AG04449 (cell line): ENCODE measurements at regions not wholly inside any gene's neighbourhood (a gene's known extent, or its start where the extent isn't known, plus 50 kb on each side); places are given as distances from the start of the nearest gene placed in this dataset.

ENCODE experiments used
- CTCF ChIA-PET: fragments of 350-600 bp; formaldehyde crosslinking; extraction: SDS; loops from one replicate; lab custom pipeline; 2021; ENCODE audit warnings: antibody characterized with exemption; lab: Yijun Ruan, JAX
- POLR2A ChIA-PET: fragments of 400-600, 350-600 bp; formaldehyde crosslinking; extraction: SDS; loops from one replicate; lab custom pipeline; 2020; ENCODE audit warnings: antibody characterized with exemption, inconsistent platforms; lab: Yijun Ruan, JAX
- DNase-seq: peaks from one replicate; pipeline ENCODE4 v3.0.0-alpha.2; 2010; ENCODE audit warnings: low read depth, low spot score
- H3K4me3 ChIP-seq: 2 replicates; pipeline ENCODE4 v1.5.1; 2011; ENCODE audit warnings: low read depth, mild to moderate bottlenecking, control low read depth, low read length
- TF ChIP-seq, protein P1 (sequence below): IDR thresholded peaks from one replicate; pipeline ENCODE4 v1.5.1; 2011; ENCODE audit warnings: mild to moderate bottlenecking, moderate library complexity, low read length, control low read depth, inconsistent platforms; ENCODE audit not compliant: insufficient read depth; ENCODE audit errors: missing control alignments

DNA sequence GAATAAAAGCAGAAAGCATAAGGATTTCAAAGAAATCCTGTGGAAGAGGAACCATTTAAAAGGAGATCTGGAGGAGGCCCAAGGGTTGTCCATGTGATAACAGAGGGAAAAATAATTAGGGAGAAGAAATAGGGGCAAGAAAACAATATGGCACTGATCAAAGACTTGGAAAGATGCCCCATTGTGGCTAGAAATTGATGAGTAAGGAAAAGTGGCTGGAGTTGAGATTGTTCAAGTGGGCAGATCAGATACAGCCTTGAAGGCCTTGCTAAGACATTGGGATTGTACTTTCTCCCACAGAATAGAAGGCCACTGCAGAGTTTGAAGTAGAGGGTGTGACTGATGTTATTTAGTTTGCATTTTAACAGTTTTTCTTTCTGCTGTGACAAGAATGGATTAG lies 213.3 kb downstream of the CBLN4 start:
- ChIA-PET CTCF (no interaction called here), POLR2A (no interaction called here)
- TF ChIP-seq, protein P1, sequence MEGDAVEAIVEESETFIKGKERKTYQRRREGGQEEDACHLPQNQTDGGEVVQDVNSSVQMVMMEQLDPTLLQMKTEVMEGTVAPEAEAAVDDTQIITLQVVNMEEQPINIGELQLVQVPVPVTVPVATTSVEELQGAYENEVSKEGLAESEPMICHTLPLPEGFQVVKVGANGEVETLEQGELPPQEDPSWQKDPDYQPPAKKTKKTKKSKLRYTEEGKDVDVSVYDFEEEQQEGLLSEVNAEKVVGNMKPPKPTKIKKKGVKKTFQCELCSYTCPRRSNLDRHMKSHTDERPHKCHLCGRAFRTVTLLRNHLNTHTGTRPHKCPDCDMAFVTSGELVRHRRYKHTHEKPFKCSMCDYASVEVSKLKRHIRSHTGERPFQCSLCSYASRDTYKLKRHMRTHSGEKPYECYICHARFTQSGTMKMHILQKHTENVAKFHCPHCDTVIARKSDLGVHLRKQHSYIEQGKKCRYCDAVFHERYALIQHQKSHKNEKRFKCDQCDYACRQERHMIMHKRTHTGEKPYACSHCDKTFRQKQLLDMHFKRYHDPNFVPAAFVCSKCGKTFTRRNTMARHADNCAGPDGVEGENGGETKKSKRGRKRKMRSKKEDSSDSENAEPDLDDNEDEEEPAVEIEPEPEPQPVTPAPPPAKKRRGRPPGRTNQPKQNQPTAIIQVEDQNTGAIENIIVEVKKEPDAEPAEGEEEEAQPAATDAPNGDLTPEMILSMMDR, result no peak
- no peak overlapping the region for H3K4me3 ChIP-seq
- no peak for DNase-seq

DNA sequence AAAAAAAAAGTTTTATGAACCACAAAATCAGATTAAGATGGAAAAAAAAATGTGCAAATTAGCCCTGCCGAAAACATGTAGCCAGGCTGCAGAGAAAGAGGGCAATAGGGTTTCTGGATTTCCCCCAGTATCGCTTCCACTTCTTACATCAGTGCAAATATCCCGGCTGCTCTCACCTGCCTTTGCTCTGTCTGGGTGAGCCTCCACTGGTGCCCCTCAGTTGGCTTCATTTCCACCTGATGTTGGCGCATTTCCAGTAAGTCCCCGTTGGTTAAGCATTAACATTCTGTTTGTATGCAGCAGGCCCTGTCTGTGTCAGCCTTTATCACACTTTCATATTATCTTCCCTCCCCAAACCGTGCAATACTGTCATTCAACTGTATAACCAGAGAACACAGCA lies 215.1 kb downstream of the CBLN4 start:
- no peak overlapping the region for H3K4me3 ChIP-seq
- ChIA-PET CTCF (no interaction called here), POLR2A (no interaction called here)
- TF ChIP-seq, protein P1, result no peak
- DNase-seq, result no peak

DNA sequence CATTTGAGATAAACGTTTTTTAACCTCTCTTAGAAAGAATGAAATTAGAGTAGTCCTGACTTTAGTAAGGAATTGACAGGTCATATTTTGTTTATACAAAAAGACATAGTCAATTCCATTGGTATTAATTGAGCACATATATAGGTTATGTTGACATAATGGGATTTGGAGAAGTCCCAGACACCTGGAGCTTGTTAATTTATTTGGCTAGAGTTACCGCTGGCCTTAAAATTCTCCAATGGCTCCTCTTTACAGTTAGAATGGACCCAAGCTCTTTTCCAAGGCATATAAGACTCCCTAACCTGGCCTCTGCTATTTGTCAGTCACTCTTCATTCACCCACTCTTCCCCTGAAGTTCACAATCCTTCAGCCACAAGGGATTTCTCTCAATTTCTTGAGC lies 221.3 kb downstream of the CBLN4 start:
- POLR2A ChIA-PET, result no interaction called here
- TF ChIP-seq, protein P1, result no peak
- CTCF ChIA-PET, result no interaction called here
- no peak overlapping the region for H3K4me3 ChIP-seq
- no peak for DNase-seq

DNA sequence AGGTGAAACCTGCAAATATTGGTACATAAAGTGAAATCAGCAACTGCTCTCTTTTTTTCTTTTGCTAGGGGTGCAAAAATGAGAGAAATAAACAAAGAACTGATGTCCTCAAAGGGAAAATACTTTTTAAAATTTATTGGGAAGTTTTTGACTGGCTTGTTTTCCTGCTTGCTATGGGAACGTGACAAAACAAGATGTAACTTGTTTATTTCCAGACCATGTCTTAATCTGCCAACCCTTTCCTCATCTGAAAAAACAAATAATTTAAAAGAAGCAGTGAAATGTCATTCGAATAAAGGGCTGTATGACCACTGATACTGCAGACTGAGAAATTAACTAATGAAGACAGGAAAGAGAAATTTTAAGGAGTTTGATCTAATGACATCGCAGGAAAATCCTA lies 221.9 kb downstream of the CBLN4 start:
- ChIA-PET CTCF (no interaction called here), POLR2A (no interaction called here)
- no peak overlapping the region for H3K4me3 ChIP-seq
- TF ChIP-seq, protein P1, result no peak
- no peak for DNase-seq

DNA sequence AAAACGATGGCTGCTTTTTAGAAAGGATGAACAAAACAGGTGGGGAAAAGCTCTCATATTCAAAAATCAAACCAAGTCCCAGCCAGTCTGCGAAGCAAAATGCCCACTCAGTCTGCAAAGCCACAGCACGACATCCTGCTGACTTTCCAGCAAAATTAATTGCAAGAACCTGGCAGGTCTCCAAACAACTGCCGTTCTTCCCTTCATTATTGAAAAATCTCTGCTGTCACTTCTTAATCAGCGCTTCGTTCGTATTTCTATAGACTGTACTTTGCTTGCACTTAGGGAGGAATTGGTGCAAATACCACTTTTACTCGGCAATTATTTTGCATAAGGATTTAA lies 222.4 kb downstream of the CBLN4 start:
- POLR2A ChIA-PET, result no interaction called here
- CTCF ChIA-PET, result no interaction called here
- H3K4me3 ChIP-seq, result no peak overlapping the region
- DNase-seq, result no peak
- TF ChIP-seq, protein P1, result no peak

DNA sequence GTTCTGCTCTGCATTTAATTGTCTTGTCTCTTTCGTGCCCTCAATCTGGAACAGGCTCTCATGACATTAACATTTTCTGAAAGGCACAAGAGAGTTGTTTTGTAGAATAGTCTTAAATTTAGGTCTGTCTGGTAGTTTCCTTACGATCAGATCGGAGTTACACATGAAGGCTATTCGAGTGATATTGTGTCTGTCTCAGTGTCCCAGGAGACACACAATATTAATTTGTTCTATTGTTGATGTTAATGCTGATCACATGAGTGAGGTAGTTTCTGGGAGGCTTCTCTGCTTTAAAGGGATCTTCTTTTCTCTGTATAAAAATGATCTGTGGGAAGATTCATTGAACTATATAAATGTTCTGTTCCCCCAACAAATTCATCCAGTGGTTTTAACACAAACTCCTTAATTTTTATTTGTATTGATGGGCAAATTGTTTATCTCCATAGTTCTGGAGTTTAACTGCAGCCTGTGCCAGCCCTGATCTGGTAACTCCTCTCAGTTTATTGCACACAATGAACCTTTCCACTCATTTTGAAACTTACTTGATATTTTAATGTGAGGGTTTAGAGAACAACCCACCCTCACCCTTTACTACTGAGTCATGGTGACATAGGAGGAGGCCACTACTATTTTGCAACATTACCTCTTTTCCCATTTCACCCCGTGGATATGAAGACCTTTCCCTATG lies 223.0 kb downstream of the CBLN4 start:
- no peak for DNase-seq
- ChIA-PET POLR2A (no interaction called here), CTCF (no interaction called here)
- TF ChIP-seq, protein P1, result no peak
- H3K4me3 ChIP-seq, result no peak overlapping the region
